Stimulated activated CD8-positive, alpha-beta memory T cell treated with anti-CD3 and anti-CD28 coated beads, Interleukin-15, amount 100 ng/mL, for 4 hours (primary cell): ENCODE measurements at regions not wholly inside any gene's neighbourhood (a gene's known extent, or its start where the extent isn't known, plus 50 kb on each side); places are given as distances from the start of the nearest gene placed in this dataset.

ENCODE experiments used
- DNase-seq, 2 donors: peaks; one replicate each; pipeline ENCODE4 v3.0.0-alpha.2; 2020; ENCODE audit warnings: low read depth in 2 of 2

- no peak for DNase-seq
Observed at GRCh38 chr3:44050867-44051266, 190.8 kb upstream of the TOPAZ1 start.

GRCh38 chr3:44055951-44056350 is 185.7 kb upstream of the TOPAZ1 start:
- no peak for DNase-seq

- no peak for DNase-seq
Observed at GRCh38 chr3:44056446-44057240, 185.0 kb upstream of the TOPAZ1 start.

- peak; percentile 31 to 39 for DNase-seq
Observed at GRCh38 chr3:44058022-44058867, 183.4 kb upstream of the TOPAZ1 start.

GRCh38 chr3:44058868-44059203 is 182.8 kb upstream of the TOPAZ1 start:
- no peak for DNase-seq

- DNase-seq, result no peak
Observed at GRCh38 chr3:44060164-44060563, 181.5 kb upstream of the TOPAZ1 start.

- DNase-seq, result no peak
Observed at GRCh38 chr3:44061268-44061667, 180.4 kb upstream of the TOPAZ1 start.

- no peak for DNase-seq
Observed at GRCh38 chr3:44061961-44062360, 179.7 kb upstream of the TOPAZ1 start.

GRCh38 chr3:44065311-44066094 is 176.2 kb upstream of the TOPAZ1 start:
- DNase-seq, result no peak

- no peak for DNase-seq
Observed at GRCh38 chr3:44066806-44067205, 174.9 kb upstream of the TOPAZ1 start.

- DNase-seq, result no peak
Observed at GRCh38 chr3:44067431-44067830, 174.3 kb upstream of the TOPAZ1 start.

- DNase-seq, result no peak
Observed at GRCh38 chr3:44068753-44069152, 172.9 kb upstream of the TOPAZ1 start.

- no peak for DNase-seq
Observed at GRCh38 chr3:44069276-44069675, 172.4 kb upstream of the TOPAZ1 start.

- no peak for DNase-seq
Observed at GRCh38 chr3:44070841-44071546, 170.7 kb upstream of the TOPAZ1 start.

GRCh38 chr3:44072601-44073540 is 168.8 kb upstream of the TOPAZ1 start:
- no peak for DNase-seq

GRCh38 chr3:44074181-44074580 is 167.5 kb upstream of the TOPAZ1 start:
- DNase-seq, result no peak

- no peak for DNase-seq
Observed at GRCh38 chr3:44076221-44076829, 165.4 kb upstream of the TOPAZ1 start.

GRCh38 chr3:44077267-44077666 is 164.4 kb upstream of the TOPAZ1 start:
- DNase-seq, result no peak

- DNase-seq, result no peak
Observed at GRCh38 chr3:44078863-44079262, 162.8 kb upstream of the TOPAZ1 start.

GRCh38 chr3:44079916-44080315 is 161.8 kb upstream of the TOPAZ1 start:
- no peak for DNase-seq
